ENCODE measurements at regions not wholly inside any gene's neighbourhood (a gene's known extent, or its start where the extent isn't known, plus 50 kb on each side); places are given as distances from the start of the nearest gene placed in this dataset.

DNA sequence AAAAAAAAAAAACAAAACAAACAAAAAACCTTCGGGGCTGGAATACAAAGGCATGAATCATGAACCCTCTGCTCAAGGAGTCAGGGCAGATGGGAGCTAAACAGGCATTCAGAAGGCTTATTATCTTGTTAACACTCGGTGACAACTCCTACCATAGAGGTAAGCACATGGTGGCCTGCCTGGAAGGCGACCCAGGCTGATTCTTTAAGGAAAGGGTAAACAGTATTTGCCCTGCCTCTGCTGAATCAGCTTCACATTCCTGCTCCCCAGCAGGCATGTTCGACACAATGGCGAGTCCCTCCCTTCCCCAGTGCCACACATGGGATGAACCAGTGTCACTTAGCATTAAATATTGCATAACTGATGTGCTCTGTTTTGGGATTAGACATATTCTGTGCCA is 191.9 kb downstream of the ARL4C start:
- BruUV-seq (replicated peaks) = no TSS peak
- no peak for DNase-seq (ENCODE audit: low spot score)
- ChIA-PET POLR2A (ENCODE audit: low non-redundant PET) (no interaction called here), CTCF (no interaction called here)
- Histone ChIP-seq H3K27ac (ENCODE audit: low read depth, low read length, poor library complexity, severe bottlenecking) (no peak overlapping the region), H3K27me3 (replicated peaks; ENCODE audit: insufficient read depth, low read depth, low read length, poor library complexity) (no peaks in the 10 kb centered on the region), H3K4me1 (ENCODE audit: insufficient read depth, low read length, poor library complexity, severe bottlenecking) (no peaks in the 10 kb centered on the region), H3K9me3 (ENCODE audit: low read depth, low read length, poor library complexity, severe bottlenecking) (no peaks in the 10 kb centered on the region), H3K36me3 (ENCODE audit: insufficient read depth, low read length, poor library complexity, severe bottlenecking) (no peaks in the 10 kb centered on the region), H3K4me3 (ENCODE audit: low read depth, low read length, poor library complexity, severe bottlenecking) (no peak overlapping the region)
- TF ChIP-seq EZH2 (IDR thresholded peaks at IDR 0.05; ENCODE audit: borderline replicate concordance, low read depth, low read length, poor library complexity, severe bottlenecking) = no peak
- TF ChIP-seq, protein P1, sequence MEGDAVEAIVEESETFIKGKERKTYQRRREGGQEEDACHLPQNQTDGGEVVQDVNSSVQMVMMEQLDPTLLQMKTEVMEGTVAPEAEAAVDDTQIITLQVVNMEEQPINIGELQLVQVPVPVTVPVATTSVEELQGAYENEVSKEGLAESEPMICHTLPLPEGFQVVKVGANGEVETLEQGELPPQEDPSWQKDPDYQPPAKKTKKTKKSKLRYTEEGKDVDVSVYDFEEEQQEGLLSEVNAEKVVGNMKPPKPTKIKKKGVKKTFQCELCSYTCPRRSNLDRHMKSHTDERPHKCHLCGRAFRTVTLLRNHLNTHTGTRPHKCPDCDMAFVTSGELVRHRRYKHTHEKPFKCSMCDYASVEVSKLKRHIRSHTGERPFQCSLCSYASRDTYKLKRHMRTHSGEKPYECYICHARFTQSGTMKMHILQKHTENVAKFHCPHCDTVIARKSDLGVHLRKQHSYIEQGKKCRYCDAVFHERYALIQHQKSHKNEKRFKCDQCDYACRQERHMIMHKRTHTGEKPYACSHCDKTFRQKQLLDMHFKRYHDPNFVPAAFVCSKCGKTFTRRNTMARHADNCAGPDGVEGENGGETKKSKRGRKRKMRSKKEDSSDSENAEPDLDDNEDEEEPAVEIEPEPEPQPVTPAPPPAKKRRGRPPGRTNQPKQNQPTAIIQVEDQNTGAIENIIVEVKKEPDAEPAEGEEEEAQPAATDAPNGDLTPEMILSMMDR (conservative IDR thresholded peaks at IDR 0.05; ENCODE audit: low read depth, low read length) = no peak
- intact Hi-C loops (cut with micrococcal nuclease; ENCODE audit: unreplicated experiment) = no loop called here

DNA sequence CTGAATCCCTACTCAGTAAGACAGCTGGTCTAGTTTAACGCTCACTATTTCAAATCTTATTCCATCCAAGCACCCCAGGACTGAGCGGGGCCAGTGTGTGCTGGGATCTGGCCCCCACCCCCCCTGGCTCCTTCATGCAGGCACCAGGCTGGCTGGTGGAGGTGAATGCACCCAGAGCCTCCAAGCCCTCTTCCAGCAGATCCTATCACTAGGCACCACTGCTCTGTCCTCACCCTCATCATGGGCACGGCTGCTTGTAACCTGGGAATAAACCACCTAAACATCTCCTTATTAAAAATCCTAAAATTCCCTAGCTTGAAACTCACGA is 194.3 kb downstream of the ARL4C start:
- ChIA-PET CTCF (interaction anchor here (0.6 kb wide), 1 partner anchor 8 kb away, joined by 3 read pairs; no protein-coding TSS in a partner anchor), POLR2A (ENCODE audit: low non-redundant PET) (no interaction called here)
- H3K9me3 ChIP-seq (ENCODE audit: low read depth, low read length, poor library complexity, severe bottlenecking) = no peaks in the 10 kb centered on the region
- no peaks in the 10 kb centered on the region for H3K27me3 ChIP-seq (replicated peaks; ENCODE audit: insufficient read depth, low read depth, low read length, poor library complexity)
- TF ChIP-seq EZH2 (IDR thresholded peaks at IDR 0.05; ENCODE audit: borderline replicate concordance, low read depth, low read length, poor library complexity, severe bottlenecking) = no peak
- TF ChIP-seq, protein P1 (conservative IDR thresholded peaks at IDR 0.05; ENCODE audit: low read depth, low read length) = no peak
- no peak overlapping the region for H3K27ac ChIP-seq (ENCODE audit: low read depth, low read length, poor library complexity, severe bottlenecking)
- no peak overlapping the region for H3K4me3 ChIP-seq (ENCODE audit: low read depth, low read length, poor library complexity, severe bottlenecking)
- H3K36me3 ChIP-seq (ENCODE audit: insufficient read depth, low read length, poor library complexity, severe bottlenecking) = no peaks in the 10 kb centered on the region
- DNase-seq (ENCODE audit: low spot score) = no peak
- H3K4me1 ChIP-seq (ENCODE audit: insufficient read depth, low read length, poor library complexity, severe bottlenecking) = no peaks in the 10 kb centered on the region
- intact Hi-C loops (cut with micrococcal nuclease; ENCODE audit: unreplicated experiment) = no loop called here
- BruUV-seq (replicated peaks) = no TSS peak

DNA sequence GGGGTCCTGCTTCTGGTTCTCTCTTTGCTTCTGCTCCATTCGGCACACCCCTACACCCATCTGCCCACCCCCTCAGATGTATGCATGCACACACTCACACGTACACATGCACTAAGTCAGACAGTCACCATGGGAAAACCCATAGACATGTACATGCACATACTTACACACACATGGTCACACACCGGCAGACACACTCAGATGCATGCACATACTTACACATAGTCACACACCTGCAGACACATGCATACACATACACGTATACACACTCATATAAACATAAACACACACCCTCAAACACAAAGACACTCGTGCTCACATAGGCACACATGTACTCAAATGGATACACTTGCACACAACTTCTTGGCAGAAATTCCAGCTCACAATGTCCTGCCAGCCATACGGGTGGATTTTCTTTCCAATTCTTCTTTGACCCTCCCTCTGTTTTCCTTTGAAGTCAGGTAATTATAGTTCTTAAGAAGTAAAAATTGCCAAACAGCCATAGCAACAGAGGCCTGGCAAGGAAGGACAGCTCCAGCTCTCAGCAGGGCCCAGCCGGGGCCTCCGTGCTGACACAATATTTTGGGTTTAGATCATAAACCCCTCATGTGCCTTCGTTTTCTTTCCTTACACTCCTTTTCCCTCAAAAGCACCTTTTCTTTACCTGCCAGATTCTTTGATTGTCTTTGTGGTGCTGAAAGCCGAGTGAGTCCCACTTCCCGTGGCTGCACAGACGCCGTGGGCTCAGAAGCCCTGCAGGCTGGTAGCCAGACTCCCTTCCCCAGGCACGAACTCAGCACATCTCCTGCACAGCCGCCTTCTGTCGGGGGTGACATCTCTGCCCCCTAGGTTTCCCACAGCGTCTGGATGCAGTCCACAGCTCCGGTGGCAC is 195.7 kb downstream of the ARL4C start:
- Histone ChIP-seq H3K4me1 (ENCODE audit: insufficient read depth, low read length, poor library complexity, severe bottlenecking) (no peaks in the 10 kb centered on the region), H3K9me3 (ENCODE audit: low read depth, low read length, poor library complexity, severe bottlenecking) (no peaks in the 10 kb centered on the region), H3K27ac (ENCODE audit: low read depth, low read length, poor library complexity, severe bottlenecking) (no peak overlapping the region), H3K27me3 (replicated peaks; ENCODE audit: insufficient read depth, low read depth, low read length, poor library complexity) (no peaks in the 10 kb centered on the region), H3K36me3 (ENCODE audit: insufficient read depth, low read length, poor library complexity, severe bottlenecking) (no peaks in the 10 kb centered on the region), H3K4me3 (ENCODE audit: low read depth, low read length, poor library complexity, severe bottlenecking) (no peak overlapping the region)
- intact Hi-C loops (cut with micrococcal nuclease; ENCODE audit: unreplicated experiment) = no loop called here
- CTCF ChIA-PET = no interaction called here
- POLR2A ChIA-PET (ENCODE audit: low non-redundant PET) = no interaction called here
- no TSS peak for BruUV-seq (replicated peaks)
- no peak for TF ChIP-seq EZH2 (IDR thresholded peaks at IDR 0.05; ENCODE audit: borderline replicate concordance, low read depth, low read length, poor library complexity, severe bottlenecking)
- TF ChIP-seq, protein P1 (conservative IDR thresholded peaks at IDR 0.05; ENCODE audit: low read depth, low read length) = no peak
- no peak for DNase-seq (ENCODE audit: low spot score)
